ENCODE measurements at regions not wholly inside any gene's neighbourhood (a gene's known extent, or its start where the extent isn't known, plus 50 kb on each side); places are given as distances from the start of the nearest gene placed in this dataset.

- Mint-ChIP-seq H3K4me3 (no peak overlapping the region), H3K27ac (no peak overlapping the region)
Measured at GRCh38 chr6:144477396-144477795, 192.3 kb downstream of the UTRN start.

More at GRCh38 chr6:144477396-144477795, 192.3 kb downstream of the UTRN start:
- Histone ChIP-seq H3K14ac (ENCODE audit: insufficient read depth, low read length) (no peak overlapping the region), H3K56ac (ENCODE audit: insufficient read length, low read depth, low read length) (no peak overlapping the region), H3K23ac (ENCODE audit: insufficient read length, low read depth, low read length) (no peak overlapping the region), H3K79me2 (ENCODE audit: insufficient read depth, low read length) (no peaks in the 10 kb centered on the region), H2BK12ac (ENCODE audit: insufficient read length, low read depth, low read length) (no peak overlapping the region), H4K91ac (ENCODE audit: insufficient read length, low read depth, low read length) (no peak overlapping the region), H3K79me1 (ENCODE audit: insufficient read depth, low read depth, low read length, poor library complexity, severe bottlenecking) (no peaks in the 10 kb centered on the region), H4K8ac (replicated peaks; ENCODE audit: insufficient read length, low read depth, low read length) (no peak overlapping the region), H3K18ac (ENCODE audit: insufficient read length, low read depth, low read length) (no peak overlapping the region), H3K23me2 (ENCODE audit: insufficient read length, low read depth, low read length, poor library complexity, severe bottlenecking) (no peaks in the 10 kb centered on the region), H3K4me2 (ENCODE audit: insufficient read depth, insufficient read length, low read length) (no peak overlapping the region), H3K27ac (ENCODE audit: insufficient read length, low read depth, low read length) (no peak overlapping the region), H3K4ac (ENCODE audit: low read depth, low read length) (no peak overlapping the region), H4K5ac (ENCODE audit: insufficient read length, low read depth, low read length) (no peak overlapping the region), H2BK15ac (ENCODE audit: low read depth, low read length) (no peak overlapping the region), H4K20me1 (ENCODE audit: control insufficient read depth, insufficient read depth, insufficient read length) (no peaks in the 10 kb centered on the region), H3K4me1 (ENCODE audit: insufficient read depth, low read length) (no peaks in the 10 kb centered on the region), H3T11ph (ENCODE audit: low read length) (no peak overlapping the region), H3K9ac (ENCODE audit: extremely low read depth, insufficient read length, low read length) (no peak overlapping the region), H2BK120ac (ENCODE audit: low read depth, low read length, poor library complexity, severe bottlenecking) (no peak overlapping the region), H2BK20ac (ENCODE audit: low read depth, low read length, poor library complexity, severe bottlenecking) (no peak overlapping the region), H3K9me3 (ENCODE audit: control insufficient read depth, low read depth, low read length) (no peaks in the 10 kb centered on the region), H2AK5ac (ENCODE audit: insufficient read length, low read length) (no peak overlapping the region), H2AFZ (ENCODE audit: low read length) (no peak overlapping the region), H2BK5ac (ENCODE audit: insufficient read length, low read length) (no peak overlapping the region), H3K27me3 (ENCODE audit: insufficient read depth, low read length) (no peaks in the 10 kb centered on the region)
- no peak for DNase-seq
- Mint-ChIP-seq H3K9me3 (no peaks in the 10 kb centered on the region), H3K4me1 (0 out of 4 replicates have a peak, but pooled peaks cover 0 to 2% of the 10 kb centered on the region in 2 experiments), H3K36me3 (ENCODE audit: insufficient read depth in 1 of 3, low read depth in 3 of 3) (peaks cover under 1 to 29% (median 9%) of the 10 kb centered on the region in 3 experiments; a peak in 5 of 7 replicates), H3K27me3 (ENCODE audit: low read depth) (no peaks in the 10 kb centered on the region)
- WGBS (ENCODE audit: extremely low coverage, insufficient read length, low lambda C conversion rate): no CpG with 5 or more reads among the region's 1 CpG
- no peak for TF ChIP-seq CTCF (conservative IDR thresholded peaks at IDR 0.05)

All from H9 (cell line).